ENCODE measurements at regions not wholly inside any gene's neighbourhood (a gene's known extent, or its start where the extent isn't known, plus 50 kb on each side); places are given as distances from the start of the nearest gene placed in this dataset.
"Not testable (repeated sequence)": the region's sequence is repeated elsewhere in the genome, so short reads cannot be mapped to it uniquely, and the experiment has no call there.

- Histone ChIP-seq H3K9me3 (ENCODE audit: low read depth) (no peaks in the 10 kb centered on the region), H3K27ac (no peak overlapping the region), H3K4me3 (no peak overlapping the region), H3K4me1 (ENCODE audit: low read depth) (no peaks in the 10 kb centered on the region), H3K36me3 (no peaks in the 10 kb centered on the region), H3K27me3 (no peaks in the 10 kb centered on the region)
- no peak for DNase-seq (ENCODE audit: low read depth in 1 of 2, low spot score in 1 of 2)
- no peak for TF ChIP-seq CTCF (IDR thresholded peaks at IDR 0.05; ENCODE audit: low read depth, low read length)
Observed at GRCh38 chr16:26454102-26454501, 612.6 kb upstream of the C16orf82 start.

- Histone ChIP-seq H3K4me1 (ENCODE audit: low read depth) (no peaks in the 10 kb centered on the region), H3K9me3 (ENCODE audit: low read depth) (no peaks in the 10 kb centered on the region), H3K36me3 (no peaks in the 10 kb centered on the region), H3K4me3 (no peak overlapping the region), H3K27ac (no peak overlapping the region), H3K27me3 (no peaks in the 10 kb centered on the region)
- DNase-seq (ENCODE audit: low read depth in 1 of 2, low spot score in 1 of 2), result no peak
- TF ChIP-seq CTCF (IDR thresholded peaks at IDR 0.05; ENCODE audit: low read depth, low read length), result no peak
Observed at GRCh38 chr16:26456074-26456473, 610.7 kb upstream of the C16orf82 start.

GRCh38 chr16:26457095-26457494 lies 609.6 kb upstream of the C16orf82 start:
- Histone ChIP-seq H3K27ac (peak overlapping the region; percentile 24), H3K4me1 (ENCODE audit: low read depth) (no peaks in the 10 kb centered on the region), H3K4me3 (no peak overlapping the region), H3K36me3 (no peaks in the 10 kb centered on the region), H3K9me3 (ENCODE audit: low read depth) (no peaks in the 10 kb centered on the region), H3K27me3 (no peaks in the 10 kb centered on the region)
- TF ChIP-seq CTCF (IDR thresholded peaks at IDR 0.05; ENCODE audit: low read depth, low read length), result no peak
- peak in 1 of 2 donors; percentile 4 for DNase-seq (ENCODE audit: low read depth in 1 of 2, low spot score in 1 of 2)

GRCh38 chr16:26457882-26458281 lies 608.8 kb upstream of the C16orf82 start:
- H3K9me3 ChIP-seq (ENCODE audit: low read depth), result no peaks in the 10 kb centered on the region
- no peak overlapping the region for H3K27ac ChIP-seq
- no peak for TF ChIP-seq CTCF (IDR thresholded peaks at IDR 0.05; ENCODE audit: low read depth, low read length)
- no peak overlapping the region for H3K4me3 ChIP-seq
- no peak for DNase-seq (ENCODE audit: low read depth in 1 of 2, low spot score in 1 of 2)
- H3K4me1 ChIP-seq (ENCODE audit: low read depth), result no peaks in the 10 kb centered on the region
- H3K36me3 ChIP-seq, result no peaks in the 10 kb centered on the region
- no peaks in the 10 kb centered on the region for H3K27me3 ChIP-seq

- DNase-seq (ENCODE audit: low read depth in 1 of 2, low spot score in 1 of 2), result no peak
- Histone ChIP-seq H3K27ac (no peak overlapping the region), H3K9me3 (ENCODE audit: low read depth) (no peaks in the 10 kb centered on the region), H3K36me3 (no peaks in the 10 kb centered on the region), H3K4me1 (ENCODE audit: low read depth) (no peaks in the 10 kb centered on the region), H3K4me3 (no peak overlapping the region), H3K27me3 (no peaks in the 10 kb centered on the region)
- TF ChIP-seq CTCF (IDR thresholded peaks at IDR 0.05; ENCODE audit: low read depth, low read length), result no peak
Observed at GRCh38 chr16:26464576-26465266, 602.0 kb upstream of the C16orf82 start.

- not testable (repeated sequence) for H3K4me1 ChIP-seq (ENCODE audit: low read depth); DNase-seq (ENCODE audit: low read depth in 1 of 2, low spot score in 1 of 2); H3K4me3 ChIP-seq; H3K36me3 ChIP-seq; H3K9me3 ChIP-seq (ENCODE audit: low read depth); H3K27me3 ChIP-seq; H3K27ac ChIP-seq
Observed at GRCh38 chr16:26474405-26474804, 592.3 kb upstream of the C16orf82 start.
